ENCODE measurements at regions not wholly inside any gene's neighbourhood (a gene's known extent, or its start where the extent isn't known, plus 50 kb on each side); places are given as distances from the start of the nearest gene placed in this dataset.

DNA sequence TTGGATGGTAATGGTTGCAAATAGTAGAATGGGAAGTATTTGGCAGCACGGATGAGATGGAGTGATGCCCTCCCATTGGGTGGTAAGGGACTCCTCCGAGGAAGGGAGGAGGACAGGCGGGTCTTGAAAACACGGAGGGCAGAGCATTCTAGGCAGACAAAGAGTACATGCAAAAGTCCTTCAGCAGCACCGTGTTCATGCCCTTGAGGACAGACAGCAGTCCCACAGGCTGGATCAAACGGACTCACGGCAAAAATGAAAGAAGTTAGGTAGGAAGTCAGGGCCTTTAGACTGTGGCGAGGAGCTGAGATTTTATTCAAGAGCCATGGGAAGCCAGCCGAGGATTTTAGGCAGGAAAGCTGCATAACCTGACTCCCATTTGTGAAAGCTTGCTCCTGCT is 253.9 kb downstream of the RHOU start:
- H3K4me3 Mint-ChIP-seq, result no peak overlapping the region
- H3K9me3 Mint-ChIP-seq, result no peaks in the 10 kb centered on the region
- H3K36me3 Mint-ChIP-seq, result no peaks in the 10 kb centered on the region
- peaks cover 23% of the 10 kb centered on the region for H3K4me1 Mint-ChIP-seq (ENCODE audit: unreplicated experiment)
- TF ChIP-seq, protein P1, sequence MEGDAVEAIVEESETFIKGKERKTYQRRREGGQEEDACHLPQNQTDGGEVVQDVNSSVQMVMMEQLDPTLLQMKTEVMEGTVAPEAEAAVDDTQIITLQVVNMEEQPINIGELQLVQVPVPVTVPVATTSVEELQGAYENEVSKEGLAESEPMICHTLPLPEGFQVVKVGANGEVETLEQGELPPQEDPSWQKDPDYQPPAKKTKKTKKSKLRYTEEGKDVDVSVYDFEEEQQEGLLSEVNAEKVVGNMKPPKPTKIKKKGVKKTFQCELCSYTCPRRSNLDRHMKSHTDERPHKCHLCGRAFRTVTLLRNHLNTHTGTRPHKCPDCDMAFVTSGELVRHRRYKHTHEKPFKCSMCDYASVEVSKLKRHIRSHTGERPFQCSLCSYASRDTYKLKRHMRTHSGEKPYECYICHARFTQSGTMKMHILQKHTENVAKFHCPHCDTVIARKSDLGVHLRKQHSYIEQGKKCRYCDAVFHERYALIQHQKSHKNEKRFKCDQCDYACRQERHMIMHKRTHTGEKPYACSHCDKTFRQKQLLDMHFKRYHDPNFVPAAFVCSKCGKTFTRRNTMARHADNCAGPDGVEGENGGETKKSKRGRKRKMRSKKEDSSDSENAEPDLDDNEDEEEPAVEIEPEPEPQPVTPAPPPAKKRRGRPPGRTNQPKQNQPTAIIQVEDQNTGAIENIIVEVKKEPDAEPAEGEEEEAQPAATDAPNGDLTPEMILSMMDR (conservative IDR thresholded peaks at IDR 0.05), result no peak
- H3K27me3 Mint-ChIP-seq, result no peaks in the 10 kb centered on the region
- H3K27ac Mint-ChIP-seq, result peak overlapping the region; percentile 1
- DNase-seq (ENCODE audit: extremely low spot score, unreplicated experiment), result peak; percentile 32

DNA sequence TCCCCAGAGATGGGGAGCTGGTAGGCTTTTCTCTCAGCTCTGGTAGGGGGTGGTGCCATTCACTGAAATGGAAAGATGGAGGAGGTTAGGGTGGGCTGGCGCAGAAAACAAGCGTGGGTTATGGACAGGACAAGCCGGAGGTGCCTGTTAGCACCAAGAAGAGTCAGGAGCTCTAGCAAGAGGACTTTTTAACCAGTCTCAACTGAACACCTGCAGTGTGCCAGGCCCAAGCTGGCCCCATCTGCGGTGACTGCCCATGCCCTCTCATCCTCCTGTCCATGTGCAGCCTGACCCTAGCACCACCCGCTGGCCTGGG is 254.4 kb downstream of the RHOU start:
- TF ChIP-seq, protein P1 (conservative IDR thresholded peaks at IDR 0.05), result no peak
- Mint-ChIP-seq H3K36me3 (no peaks in the 10 kb centered on the region), H3K27ac (no peak overlapping the region), H3K4me3 (no peak overlapping the region), H3K27me3 (no peaks in the 10 kb centered on the region), H3K4me1 (ENCODE audit: unreplicated experiment) (peaks cover 23% of the 10 kb centered on the region), H3K9me3 (no peaks in the 10 kb centered on the region)
- peak; percentile 59 for DNase-seq (ENCODE audit: extremely low spot score, unreplicated experiment)

DNA sequence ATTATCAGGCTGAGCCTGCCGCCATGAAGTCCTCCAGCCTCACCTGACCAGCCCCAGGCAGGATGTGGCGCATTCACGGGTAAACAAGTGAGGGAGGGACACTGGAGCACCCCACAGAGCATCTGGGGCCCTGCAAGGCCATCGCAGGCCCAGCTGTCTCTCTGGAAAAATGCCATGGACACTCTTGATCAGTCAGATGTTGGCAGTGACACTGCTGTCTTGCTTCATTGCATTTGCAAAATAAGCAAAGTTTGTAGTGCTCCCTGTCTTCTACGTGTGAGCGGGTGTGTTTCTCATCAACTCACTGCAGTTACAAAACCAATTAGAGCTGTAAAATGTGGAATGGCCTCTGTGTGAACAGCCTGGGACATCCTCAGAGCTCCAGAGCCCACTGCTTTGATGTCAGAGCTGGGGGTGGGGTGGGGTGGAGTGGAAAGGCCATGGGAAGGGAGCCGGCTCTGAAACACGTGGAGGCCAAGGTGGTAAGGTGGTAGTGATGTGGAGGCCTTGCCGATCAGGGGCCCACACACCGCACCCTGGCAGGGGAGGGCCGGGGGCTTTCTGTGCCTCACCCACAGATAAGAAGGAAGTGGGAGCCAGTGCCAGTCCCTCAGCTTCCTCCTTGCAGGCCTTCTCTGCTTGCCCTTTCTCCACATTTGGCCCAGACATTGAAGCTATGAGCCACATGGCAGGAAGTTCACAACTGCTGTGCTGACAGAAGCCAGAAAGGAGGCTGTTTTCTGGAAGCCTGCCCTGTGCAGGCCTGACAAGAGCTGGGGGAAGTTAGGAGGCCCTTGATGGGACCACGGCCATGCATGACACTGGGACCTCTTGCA is 254.9 kb downstream of the RHOU start:
- DNase-seq (ENCODE audit: extremely low spot score, unreplicated experiment), result no peak
- TF ChIP-seq, protein P1 (conservative IDR thresholded peaks at IDR 0.05), result no peak
- peaks cover 23% of the 10 kb centered on the region for H3K4me1 Mint-ChIP-seq (ENCODE audit: unreplicated experiment)
- H3K27me3 Mint-ChIP-seq, result no peaks in the 10 kb centered on the region
- no peak overlapping the region for H3K27ac Mint-ChIP-seq
- H3K4me3 Mint-ChIP-seq, result no peak overlapping the region
- no peaks in the 10 kb centered on the region for H3K36me3 Mint-ChIP-seq
- no peaks in the 10 kb centered on the region for H3K9me3 Mint-ChIP-seq

DNA sequence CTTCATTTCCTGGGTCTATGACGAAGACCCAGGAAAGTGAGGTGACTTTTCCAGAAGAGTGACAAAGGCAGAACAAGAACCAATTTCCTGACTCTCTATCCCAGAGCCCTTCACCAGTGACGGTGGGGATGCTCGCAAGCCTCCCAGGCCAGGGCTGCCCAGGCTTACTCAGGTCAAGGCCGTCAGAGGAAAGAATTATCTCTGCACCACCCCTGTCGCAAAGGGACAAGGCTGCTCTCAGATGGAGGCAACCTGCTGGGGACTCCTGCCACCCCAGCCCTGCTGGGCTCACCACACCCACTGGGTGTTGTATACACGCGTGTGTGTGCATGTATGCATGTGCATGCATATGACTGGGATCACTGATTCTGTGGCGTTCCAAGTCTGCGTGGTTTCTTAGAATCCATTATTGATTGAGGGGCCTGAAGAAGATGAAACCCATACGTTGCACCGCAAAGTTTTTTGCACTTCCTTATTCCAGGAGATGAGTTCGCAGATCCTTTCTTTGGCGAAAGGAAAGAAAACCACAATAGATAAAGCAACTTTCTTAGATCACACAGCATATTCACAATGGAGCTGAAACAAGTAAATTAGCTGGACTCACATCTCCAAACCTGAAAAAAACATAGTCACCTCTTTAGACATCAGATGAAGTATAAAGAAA is 255.8 kb downstream of the RHOU start:
- TF ChIP-seq, protein P1 (conservative IDR thresholded peaks at IDR 0.05), result no peak
- H3K4me3 Mint-ChIP-seq, result no peak overlapping the region
- H3K9me3 Mint-ChIP-seq, result no peaks in the 10 kb centered on the region
- H3K27me3 Mint-ChIP-seq, result no peaks in the 10 kb centered on the region
- H3K36me3 Mint-ChIP-seq, result no peaks in the 10 kb centered on the region
- H3K4me1 Mint-ChIP-seq (ENCODE audit: unreplicated experiment), result peaks cover 20% of the 10 kb centered on the region
- no peak for DNase-seq (ENCODE audit: extremely low spot score, unreplicated experiment)
- H3K27ac Mint-ChIP-seq, result no peak overlapping the region

DNA sequence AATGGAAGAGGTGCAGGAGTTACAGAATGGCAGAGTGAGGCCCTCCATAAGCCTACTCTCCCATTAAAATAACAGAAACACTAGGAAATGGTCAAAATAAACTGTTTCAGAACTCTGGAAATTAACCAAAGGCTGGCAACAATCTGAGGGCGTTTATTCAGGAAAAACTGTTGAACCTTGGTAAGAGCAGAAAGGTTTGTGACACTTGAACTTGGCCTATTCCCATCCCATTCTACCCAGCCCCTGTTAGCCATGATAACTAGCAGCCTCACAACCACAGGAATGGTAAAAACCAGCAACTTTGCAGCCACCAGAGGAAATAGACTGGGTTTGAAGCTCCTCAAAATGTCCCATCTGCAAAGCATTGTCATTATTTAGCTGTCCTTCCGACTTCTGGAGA is 256.8 kb downstream of the RHOU start:
- DNase-seq (ENCODE audit: extremely low spot score, unreplicated experiment), result no peak
- no peaks in the 10 kb centered on the region for H3K27me3 Mint-ChIP-seq
- H3K36me3 Mint-ChIP-seq, result no peaks in the 10 kb centered on the region
- no peaks in the 10 kb centered on the region for H3K9me3 Mint-ChIP-seq
- TF ChIP-seq, protein P1 (conservative IDR thresholded peaks at IDR 0.05), result no peak
- H3K27ac Mint-ChIP-seq, result no peak overlapping the region
- H3K4me3 Mint-ChIP-seq, result no peak overlapping the region
- H3K4me1 Mint-ChIP-seq (ENCODE audit: unreplicated experiment), result peaks cover 16% of the 10 kb centered on the region

All from type B pancreatic cell (in vitro differentiated cells).